ENCODE measurements at regions not wholly inside any gene's neighbourhood (a gene's known extent, or its start where the extent isn't known, plus 50 kb on each side); places are given as distances from the start of the nearest gene placed in this dataset.

- no peak overlapping the region for H3K4me3 ChIP-seq (ENCODE audit: low read depth in 1 of 2, low read length in 1 of 2)
- H3K36me3 ChIP-seq = no peaks in the 10 kb centered on the region
- no peak overlapping the region for H3K27ac ChIP-seq
- TF ChIP-seq, protein P1, sequence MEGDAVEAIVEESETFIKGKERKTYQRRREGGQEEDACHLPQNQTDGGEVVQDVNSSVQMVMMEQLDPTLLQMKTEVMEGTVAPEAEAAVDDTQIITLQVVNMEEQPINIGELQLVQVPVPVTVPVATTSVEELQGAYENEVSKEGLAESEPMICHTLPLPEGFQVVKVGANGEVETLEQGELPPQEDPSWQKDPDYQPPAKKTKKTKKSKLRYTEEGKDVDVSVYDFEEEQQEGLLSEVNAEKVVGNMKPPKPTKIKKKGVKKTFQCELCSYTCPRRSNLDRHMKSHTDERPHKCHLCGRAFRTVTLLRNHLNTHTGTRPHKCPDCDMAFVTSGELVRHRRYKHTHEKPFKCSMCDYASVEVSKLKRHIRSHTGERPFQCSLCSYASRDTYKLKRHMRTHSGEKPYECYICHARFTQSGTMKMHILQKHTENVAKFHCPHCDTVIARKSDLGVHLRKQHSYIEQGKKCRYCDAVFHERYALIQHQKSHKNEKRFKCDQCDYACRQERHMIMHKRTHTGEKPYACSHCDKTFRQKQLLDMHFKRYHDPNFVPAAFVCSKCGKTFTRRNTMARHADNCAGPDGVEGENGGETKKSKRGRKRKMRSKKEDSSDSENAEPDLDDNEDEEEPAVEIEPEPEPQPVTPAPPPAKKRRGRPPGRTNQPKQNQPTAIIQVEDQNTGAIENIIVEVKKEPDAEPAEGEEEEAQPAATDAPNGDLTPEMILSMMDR (IDR thresholded peaks at IDR 0.05) = no peak
- H3K27me3 ChIP-seq = no peaks in the 10 kb centered on the region
- no peaks in the 10 kb centered on the region for H3K4me1 ChIP-seq (ENCODE audit: control insufficient read depth in 1 of 2, insufficient read depth in 1 of 2, low read depth in 1 of 2, low read length in 1 of 2)
- H3K9me3 ChIP-seq = no peaks in the 10 kb centered on the region
Measured at GRCh38 chrX:15087747-15088146, 182.1 kb downstream of the ASB9 start.

GRCh38 chrX:15073313-15073712, 196.6 kb downstream of the ASB9 start:
- TF ChIP-seq, protein P1 (IDR thresholded peaks at IDR 0.05) = no peak
- Histone ChIP-seq H3K9me3 (no peaks in the 10 kb centered on the region), H3K27ac (no peak overlapping the region), H3K4me3 (ENCODE audit: low read depth in 1 of 2, low read length in 1 of 2) (no peak overlapping the region), H3K27me3 (no peaks in the 10 kb centered on the region), H3K4me1 (ENCODE audit: control insufficient read depth in 1 of 2, insufficient read depth in 1 of 2, low read depth in 1 of 2, low read length in 1 of 2) (no peaks in the 10 kb centered on the region), H3K36me3 (no peaks in the 10 kb centered on the region)

- H3K9me3 ChIP-seq = no peaks in the 10 kb centered on the region
- no peaks in the 10 kb centered on the region for H3K27me3 ChIP-seq
- TF ChIP-seq, protein P1 (IDR thresholded peaks at IDR 0.05) = no peak
- no peaks in the 10 kb centered on the region for H3K36me3 ChIP-seq
- no peak overlapping the region for H3K27ac ChIP-seq
- H3K4me3 ChIP-seq (ENCODE audit: low read depth in 1 of 2, low read length in 1 of 2) = no peak overlapping the region
- no peaks in the 10 kb centered on the region for H3K4me1 ChIP-seq (ENCODE audit: control insufficient read depth in 1 of 2, insufficient read depth in 1 of 2, low read depth in 1 of 2, low read length in 1 of 2)
Measured at GRCh38 chrX:15072880-15073279, 197.0 kb downstream of the ASB9 start.

DNA sequence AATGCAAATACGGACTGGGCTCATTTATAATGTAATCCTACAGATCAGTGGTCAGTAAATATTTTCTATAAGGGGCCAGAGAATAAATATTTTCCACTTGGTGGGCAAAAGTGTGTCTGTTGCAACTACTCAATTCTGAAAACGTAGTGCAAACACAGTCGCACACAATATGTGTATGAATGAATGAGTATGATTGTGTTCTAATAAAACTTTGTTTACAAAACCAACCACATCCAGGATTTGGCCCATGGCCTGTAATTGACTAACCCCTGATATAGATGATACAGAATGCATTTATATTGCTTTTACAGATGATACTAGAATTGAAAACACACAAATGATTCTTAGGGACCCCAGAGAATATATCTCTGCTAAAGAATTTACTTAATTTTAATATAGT, 197.6 kb downstream of the ASB9 start:
- Histone ChIP-seq H3K27me3 (no peaks in the 10 kb centered on the region), H3K36me3 (no peaks in the 10 kb centered on the region)

DNA sequence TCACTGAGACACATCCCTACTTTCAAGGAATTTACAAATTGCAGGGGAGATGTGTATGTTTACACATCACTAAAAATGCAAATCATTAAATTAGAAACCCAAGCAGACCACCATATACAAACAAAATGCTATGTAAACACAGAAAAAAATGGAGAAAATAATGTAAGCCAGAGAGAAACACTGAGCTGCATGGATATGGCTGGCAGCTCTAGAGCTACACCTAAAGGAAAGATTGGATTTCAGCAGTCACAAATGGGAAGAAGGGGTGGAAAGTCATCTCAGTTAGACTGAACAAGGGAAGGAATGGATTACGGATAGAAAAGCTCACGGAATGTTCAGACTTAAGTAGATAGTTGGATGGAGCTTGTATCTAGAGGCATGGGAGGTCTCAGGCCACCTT, 186.3 kb downstream of the MOSPD2 start:
- Histone ChIP-seq H3K9me3 (no peaks in the 10 kb centered on the region), H3K36me3 (no peaks in the 10 kb centered on the region), H3K4me1 (ENCODE audit: control insufficient read depth in 1 of 2, insufficient read depth in 1 of 2, low read depth in 1 of 2, low read length in 1 of 2) (no peaks in the 10 kb centered on the region), H3K4me3 (ENCODE audit: low read depth in 1 of 2, low read length in 1 of 2) (no peak overlapping the region), H3K27ac (no peak overlapping the region), H3K27me3 (no peaks in the 10 kb centered on the region)
- TF ChIP-seq, protein P1 (IDR thresholded peaks at IDR 0.05) = no peak

More for the DNA sequence above, 197.6 kb downstream of the ASB9 start:
- Histone ChIP-seq H3K4me1 (ENCODE audit: control insufficient read depth in 1 of 2, insufficient read depth in 1 of 2, low read depth in 1 of 2, low read length in 1 of 2) (no peaks in the 10 kb centered on the region), H3K9me3 (no peaks in the 10 kb centered on the region), H3K4me3 (ENCODE audit: low read depth in 1 of 2, low read length in 1 of 2) (no peak overlapping the region), H3K27ac (no peak overlapping the region)
- TF ChIP-seq, protein P1 (IDR thresholded peaks at IDR 0.05) = no peak

DNA sequence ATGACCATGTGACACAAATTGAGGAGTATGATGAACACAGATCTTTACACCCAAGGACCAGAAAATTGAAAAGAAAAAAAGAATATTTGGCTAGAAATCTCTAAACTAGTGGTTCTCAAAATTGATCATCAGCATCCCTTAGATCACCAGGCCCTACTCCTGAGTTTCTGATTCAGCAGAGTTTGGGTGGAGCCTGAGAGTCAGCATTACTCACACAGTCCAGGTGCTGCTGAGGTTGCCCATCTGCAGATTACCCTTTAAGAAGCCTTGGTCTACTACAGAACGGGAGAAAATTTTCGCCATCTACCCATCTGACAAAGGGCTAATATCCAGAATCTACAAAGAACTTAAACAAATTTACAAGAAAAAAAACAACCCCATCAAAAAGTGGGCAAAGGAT, 182.8 kb downstream of the MOSPD2 start:
- Histone ChIP-seq H3K9me3 (no peaks in the 10 kb centered on the region), H3K4me3 (ENCODE audit: low read depth in 1 of 2, low read length in 1 of 2) (no peak overlapping the region), H3K36me3 (no peaks in the 10 kb centered on the region), H3K27me3 (no peaks in the 10 kb centered on the region), H3K27ac (no peak overlapping the region), H3K4me1 (ENCODE audit: control insufficient read depth in 1 of 2, insufficient read depth in 1 of 2, low read depth in 1 of 2, low read length in 1 of 2) (no peaks in the 10 kb centered on the region)
- TF ChIP-seq, protein P1 (IDR thresholded peaks at IDR 0.05) = no peak

Measured in neutrophil (primary cell).